Stimulated activated CD4-positive, alpha-beta T cell treated with anti-CD3 and anti-CD28 coated beads, Interleukin-4, amount 100 ng/mL, for 1 hour (primary cell): ENCODE measurements at regions not wholly inside any gene's neighbourhood (a gene's known extent, or its start where the extent isn't known, plus 50 kb on each side); places are given as distances from the start of the nearest gene placed in this dataset.
"Not testable (repeated sequence)": the region's sequence is repeated elsewhere in the genome, so short reads cannot be mapped to it uniquely, and the experiment has no call there.

Experiments
- DNase-seq: peaks from one replicate; pipeline ENCODE4 v3.0.0-alpha.2; 2020

- no peak for DNase-seq
Observed at GRCh38 chr18:60060026-60060425, 160.2 kb downstream of the PMAIP1 start.

DNA sequence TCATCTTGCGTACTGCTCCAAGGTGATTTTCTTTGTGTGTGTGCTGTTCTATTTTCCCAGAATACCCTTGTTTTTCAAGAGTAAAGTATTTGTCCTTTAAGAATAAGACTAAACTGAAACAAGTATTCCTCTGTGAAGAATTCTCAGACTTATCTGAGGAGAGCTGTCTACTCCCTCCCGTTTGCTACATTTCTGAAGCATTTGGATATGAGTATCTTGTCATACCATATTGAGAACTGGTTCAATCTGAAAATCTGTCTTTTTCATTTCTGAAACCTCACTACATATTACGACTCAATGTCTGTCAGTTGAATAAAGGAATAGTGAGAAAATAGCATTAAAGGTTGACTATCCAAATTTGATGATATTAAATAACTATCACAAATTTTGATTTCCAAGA, 159.4 kb downstream of the PMAIP1 start:
- DNase-seq: no peak

- DNase-seq: no peak
Observed at GRCh38 chr18:60053747-60054304, 154.0 kb downstream of the PMAIP1 start.

DNA sequence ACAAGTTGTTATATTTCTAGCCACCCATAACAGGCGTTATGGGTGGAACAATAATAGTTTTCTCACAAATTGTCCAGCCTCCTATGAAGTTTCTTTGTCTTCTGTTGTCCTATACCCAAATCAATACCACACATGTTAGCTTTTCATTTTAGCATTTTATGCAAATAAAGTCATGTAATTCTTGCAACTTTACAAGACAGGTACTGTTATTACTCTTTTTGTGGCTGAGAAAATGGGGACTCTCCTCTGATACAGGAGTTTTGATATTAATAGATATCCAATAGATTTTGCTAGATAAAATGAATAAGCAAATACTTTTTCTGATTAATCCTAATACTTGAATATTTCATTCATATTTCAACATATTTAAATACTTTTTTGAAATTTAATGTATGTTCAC, 151.0 kb downstream of the PMAIP1 start:
- DNase-seq: no peak

DNA sequence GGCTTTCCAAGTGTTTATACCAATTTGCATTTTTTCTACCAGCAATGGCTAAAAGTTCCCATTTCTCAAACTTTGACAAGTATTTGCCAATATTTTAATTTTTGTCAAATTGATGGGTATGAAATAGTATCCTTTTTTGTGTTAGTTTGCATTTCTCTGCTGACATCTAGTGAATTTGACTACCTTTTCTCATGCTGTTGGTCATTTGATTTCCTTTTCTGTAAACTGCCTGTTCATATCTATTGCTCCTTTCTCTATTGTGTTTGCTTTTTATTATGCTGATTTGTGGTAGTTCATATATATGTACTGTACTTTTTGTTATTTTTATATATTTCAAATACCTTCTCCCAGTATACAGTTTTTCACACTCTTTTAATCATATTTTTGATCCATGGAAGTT, 149.4 kb downstream of the PMAIP1 start:
- no peak for DNase-seq

DNA sequence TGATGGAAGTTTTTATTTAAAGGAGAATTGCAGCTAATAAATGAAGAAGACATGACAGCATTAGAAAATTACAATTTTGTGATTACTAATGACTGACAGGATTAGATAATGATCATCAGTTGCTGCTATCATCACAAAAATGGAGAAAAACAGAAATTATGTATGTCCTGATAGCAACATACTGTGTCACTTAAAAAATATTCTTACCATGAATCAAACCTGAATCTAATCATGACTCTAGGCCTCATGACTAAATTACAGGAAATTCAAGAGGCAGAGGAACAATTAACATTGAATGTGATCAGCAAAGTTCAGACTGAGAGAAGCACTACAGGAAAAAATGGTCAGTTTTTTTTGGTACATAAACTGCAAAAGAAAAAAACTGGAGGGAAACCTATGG, 147.8 kb downstream of the PMAIP1 start:
- no peak for DNase-seq

- DNase-seq: no peak
Observed at GRCh38 chr18:60044290-60045006, 144.7 kb downstream of the PMAIP1 start.

- DNase-seq: no peak
Observed at GRCh38 chr18:60040971-60041370, 141.2 kb downstream of the PMAIP1 start.

- DNase-seq: no peak
Observed at GRCh38 chr18:60038731-60039130, 138.9 kb downstream of the PMAIP1 start.

- DNase-seq: no peak
Observed at GRCh38 chr18:60027397-60027796, 127.6 kb downstream of the PMAIP1 start.

DNA sequence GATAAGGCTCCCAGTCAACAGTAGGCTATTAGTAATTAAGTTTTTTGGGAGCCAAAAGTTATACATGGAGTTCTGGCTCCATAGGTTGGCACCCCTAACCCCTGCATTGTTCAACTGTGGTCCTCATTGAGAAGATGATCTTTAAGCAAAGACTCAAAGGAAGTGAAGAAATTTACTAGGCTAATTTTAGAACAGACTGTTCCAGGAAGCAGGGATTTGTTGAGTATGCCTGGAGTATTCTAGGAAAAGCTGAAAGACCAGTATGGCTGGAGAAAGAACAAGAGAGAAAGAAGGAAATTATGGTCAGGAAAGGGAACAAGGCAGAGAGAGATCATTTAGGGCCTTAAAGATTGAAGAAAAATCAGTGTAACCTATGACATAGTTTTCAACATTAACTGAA, 125.1 kb downstream of the PMAIP1 start:
- DNase-seq: no peak

GRCh38 chr18:60024345-60024744, 124.5 kb downstream of the PMAIP1 start:
- DNase-seq: no peak

DNA sequence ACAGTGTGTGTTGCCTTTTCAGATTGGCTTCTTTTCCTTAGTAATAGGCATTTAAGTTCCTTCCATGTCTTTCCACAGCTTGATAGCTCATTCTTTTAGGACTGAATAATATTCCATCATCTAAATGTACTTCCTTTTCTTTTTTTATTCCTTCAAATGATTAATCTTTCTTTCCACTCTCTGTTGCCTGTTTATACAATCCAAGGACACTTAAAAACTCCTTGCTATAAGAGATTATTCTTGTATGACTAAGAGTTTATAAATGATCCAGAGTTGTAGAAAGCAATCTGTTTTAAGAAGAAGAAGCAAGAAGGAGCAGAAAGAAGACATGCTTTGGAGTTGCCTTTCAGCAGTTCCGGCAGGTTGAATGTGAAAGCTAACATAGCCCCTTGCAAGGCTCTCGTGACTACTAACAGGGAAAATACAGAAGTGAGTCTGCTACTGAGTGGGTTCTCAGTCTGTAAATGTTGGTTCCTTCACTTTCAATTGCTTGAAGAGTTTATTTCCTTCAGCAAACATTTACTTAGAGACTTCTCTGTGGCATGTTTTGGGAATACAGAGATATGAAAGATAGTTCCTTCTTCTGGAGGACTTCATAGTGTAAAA, 123.0 kb downstream of the PMAIP1 start:
- no peak for DNase-seq

DNA sequence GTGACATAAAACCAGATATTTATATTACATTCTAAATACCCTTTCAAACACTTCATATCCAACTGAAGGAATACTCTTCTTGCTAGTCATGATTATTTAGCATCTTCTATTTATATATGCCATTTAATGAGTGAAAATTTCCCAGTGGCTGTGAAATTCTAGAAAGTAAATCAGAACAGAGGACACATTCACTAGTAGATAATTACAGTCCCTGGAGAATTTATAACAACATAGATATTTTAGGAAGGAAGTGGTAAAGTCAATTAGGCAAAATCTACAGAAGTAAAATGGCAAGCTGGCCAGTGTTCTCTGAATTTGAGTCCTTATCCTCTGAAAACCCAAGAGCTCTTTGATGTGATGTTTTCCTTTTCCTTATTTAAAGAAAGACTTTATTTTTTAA, 121.8 kb downstream of the PMAIP1 start:
- DNase-seq: no peak

DNA sequence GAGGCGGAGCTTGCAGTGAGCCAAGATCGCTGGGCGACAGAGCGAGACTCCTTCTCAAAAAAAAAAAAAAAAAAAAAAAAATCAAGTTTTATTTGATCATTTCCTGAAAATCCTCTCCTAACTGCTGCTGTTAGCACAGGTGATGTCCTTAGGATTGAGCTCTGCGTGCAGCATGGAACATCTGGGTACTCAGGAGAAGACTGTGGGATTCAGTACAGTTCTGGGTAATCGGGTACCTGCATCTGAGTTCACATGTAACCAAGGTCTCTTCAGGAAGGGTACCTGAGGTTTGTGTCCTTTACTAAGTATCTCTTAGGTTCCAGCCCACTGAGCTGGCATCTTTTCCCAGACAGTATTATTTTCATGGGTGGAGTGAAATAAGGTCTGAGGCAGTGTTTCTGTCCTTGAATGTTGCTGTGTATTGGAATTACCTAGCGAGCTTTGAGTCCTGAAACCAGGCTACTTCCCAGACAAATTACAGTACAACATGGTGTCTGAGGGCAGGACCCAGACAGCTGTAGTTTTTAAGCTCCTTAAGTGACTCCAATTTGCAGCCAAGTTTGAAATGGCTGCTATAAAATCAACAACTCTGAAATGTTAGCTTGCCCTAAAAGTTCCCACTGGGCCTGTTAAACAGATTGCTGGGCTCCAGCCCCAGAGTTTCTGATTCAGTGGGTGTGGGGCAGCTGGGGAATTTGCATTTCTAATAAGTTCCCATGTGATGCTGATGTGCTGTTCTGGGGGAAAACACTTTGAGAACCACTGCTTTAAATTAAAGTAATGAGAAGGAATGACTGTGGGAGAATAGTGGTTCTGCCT, 120.5 kb downstream of the PMAIP1 start:
- no peak for DNase-seq

DNA sequence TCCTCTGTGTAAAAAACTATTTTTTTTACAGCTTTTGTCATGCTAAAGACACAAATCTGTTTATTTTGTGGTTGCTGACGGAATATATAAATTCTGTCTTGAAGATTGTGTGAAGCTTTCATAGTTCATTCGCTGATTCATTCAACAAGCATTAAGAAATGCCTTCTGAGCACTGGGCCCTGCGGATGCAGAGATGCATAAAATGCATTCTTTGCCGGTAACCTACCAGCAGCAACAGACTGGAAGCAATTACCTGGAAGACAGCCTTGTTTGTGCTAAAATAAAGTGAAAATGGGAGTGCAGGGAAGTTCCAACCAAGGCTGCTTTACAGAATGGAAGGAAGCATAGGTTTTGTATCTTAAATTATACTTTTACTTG, 119.7 kb downstream of the PMAIP1 start:
- no peak for DNase-seq

GRCh38 chr18:60018618-60019462, 119.0 kb downstream of the PMAIP1 start:
- no peak for DNase-seq

DNA sequence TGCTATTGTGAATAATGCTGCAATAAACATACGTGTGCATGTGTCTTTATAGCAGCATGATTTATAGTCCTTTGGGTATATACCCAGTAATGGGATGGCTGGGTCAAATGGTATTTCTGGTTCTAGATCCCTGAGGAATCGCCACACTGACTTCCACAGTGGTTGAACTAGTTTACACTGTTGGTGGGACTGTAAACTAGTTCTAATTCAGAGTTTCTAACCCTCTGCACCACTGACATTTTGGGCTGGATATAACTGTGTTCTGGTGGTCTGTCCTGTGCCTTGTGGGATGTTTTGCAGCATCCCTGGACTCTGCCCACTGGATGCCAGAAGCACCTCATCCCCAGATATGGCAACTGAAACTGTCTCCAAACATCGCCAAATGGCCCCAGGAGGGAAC, 118.3 kb downstream of the PMAIP1 start:
- not testable (repeated sequence) for DNase-seq

- no peak for DNase-seq
Observed at GRCh38 chr18:60017371-60017770, 117.6 kb downstream of the PMAIP1 start.

DNA sequence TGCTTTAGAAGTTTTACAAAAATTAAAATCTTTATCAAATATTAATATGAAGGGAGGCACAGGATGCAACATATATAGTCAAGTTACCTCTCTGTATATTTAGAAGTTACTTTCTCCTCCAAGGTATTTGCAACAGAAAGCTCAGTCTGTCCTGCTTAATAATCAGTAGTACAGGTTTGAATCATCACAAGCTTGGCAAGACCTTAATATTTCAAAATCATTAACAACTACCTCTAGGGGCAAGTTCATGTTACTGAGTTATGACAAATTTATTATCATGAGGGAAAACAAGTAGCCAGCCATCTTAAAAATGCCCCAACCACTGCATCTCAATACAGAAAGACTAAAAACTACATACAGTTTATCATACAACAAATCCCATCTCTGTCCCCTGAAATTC, 116.0 kb downstream of the PMAIP1 start:
- not testable (repeated sequence) for DNase-seq

DNA sequence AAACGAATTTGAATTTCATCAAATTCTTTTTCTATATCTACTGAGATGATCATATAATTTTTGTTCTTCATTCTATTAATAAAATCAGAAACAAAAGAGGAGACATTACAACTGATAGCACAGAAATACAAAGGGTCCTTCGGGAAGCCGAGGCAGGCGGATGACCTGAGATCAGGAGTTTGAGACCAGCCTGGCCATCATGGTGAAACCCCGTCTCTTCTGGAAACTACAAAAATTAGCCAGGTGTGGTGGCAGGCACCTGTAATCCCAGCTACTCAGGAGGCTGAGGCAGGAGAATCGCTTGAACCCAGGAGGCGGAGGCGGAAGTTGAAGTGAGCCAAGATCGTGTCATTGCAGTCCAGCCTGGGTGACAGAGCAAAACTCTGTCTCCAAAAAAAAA, 113.4 kb downstream of the PMAIP1 start:
- DNase-seq: not testable (repeated sequence)

DNA sequence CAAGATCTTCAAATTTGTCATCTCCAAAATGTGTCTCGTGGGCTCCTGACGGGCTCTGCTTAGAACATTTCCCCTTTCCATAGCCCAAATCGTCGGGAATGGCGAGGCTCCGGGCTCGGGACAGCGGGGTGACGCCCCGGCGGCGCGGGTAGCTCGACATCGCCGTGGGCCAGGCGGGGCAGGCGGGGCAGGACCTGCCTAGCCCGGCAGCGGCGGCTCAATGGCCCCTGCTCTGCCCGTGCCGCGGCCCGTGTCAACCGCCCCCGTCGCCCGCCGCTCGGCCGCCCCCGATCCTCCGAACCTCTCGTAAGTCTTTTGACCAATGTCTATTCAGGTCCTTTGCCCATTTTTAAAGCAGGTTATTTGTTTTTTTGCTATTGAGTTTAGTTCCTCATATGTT, 111.2 kb downstream of the PMAIP1 start:
- no peak for DNase-seq

DNA sequence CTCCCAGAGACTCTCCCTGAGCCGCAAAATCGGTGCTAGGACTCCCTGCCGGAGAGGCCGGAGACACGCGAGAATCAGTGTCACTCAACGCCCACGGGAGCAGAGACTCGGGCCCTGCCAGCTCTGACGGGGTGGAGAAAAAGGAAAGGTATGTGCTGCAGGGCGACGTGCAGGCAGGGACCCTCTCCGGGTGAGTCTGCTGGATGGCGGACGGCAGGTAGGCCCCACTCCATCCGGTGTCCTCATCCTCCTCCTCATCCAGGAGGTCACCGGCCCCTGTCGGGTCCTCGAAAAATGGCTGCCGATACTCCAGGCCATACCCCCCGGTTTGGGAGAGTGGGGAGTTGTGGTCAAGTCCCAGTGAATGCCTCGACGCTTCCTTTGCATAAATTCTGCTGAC, 110.7 kb downstream of the PMAIP1 start:
- DNase-seq: no peak
